ENCODE measurements at regions not wholly inside any gene's neighbourhood (a gene's known extent, or its start where the extent isn't known, plus 50 kb on each side); places are given as distances from the start of the nearest gene placed in this dataset.

DNA sequence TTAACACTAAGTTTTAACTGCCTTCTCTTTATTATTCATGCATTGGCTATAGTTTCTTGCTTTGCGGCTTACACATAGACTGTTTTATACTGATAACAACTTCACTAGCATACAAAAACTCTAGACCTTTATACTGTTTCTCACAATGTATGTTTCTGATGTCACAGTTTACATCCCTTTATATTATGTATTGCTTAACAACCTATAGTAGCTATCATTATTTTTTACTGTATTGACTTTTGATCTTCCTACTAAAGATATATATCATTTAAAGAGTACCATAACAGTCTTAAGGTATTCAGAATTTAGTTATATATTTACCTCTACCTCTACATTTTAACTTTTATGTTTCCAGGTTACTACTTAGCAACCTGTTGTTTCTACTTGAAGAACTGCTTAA lies 543.3 kb upstream of the ARGLU1 start (continued):
- TF ChIP-seq ZNF248 (tag by site-specific recombination; IDR thresholded peaks at IDR 0.05) = no peak
- TF ChIP-seq ZNF623 (tag by site-specific recombination; IDR thresholded peaks at IDR 0.05) = no peak

- H3K4me3 ChIP-seq (ENCODE audit: low read depth, low read length) = no peak overlapping the region
- ChIA-PET CTCF (no interaction called here), POLR2A (no interaction called here)
- TF ChIP-seq, protein P1, sequence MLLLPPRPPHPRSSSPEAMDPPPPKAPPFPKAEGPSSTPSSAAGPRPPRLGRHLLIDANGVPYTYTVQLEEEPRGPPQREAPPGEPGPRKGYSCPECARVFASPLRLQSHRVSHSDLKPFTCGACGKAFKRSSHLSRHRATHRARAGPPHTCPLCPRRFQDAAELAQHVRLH (tag by site-specific recombination; IDR thresholded peaks at IDR 0.05) = no peak
- no peak for TF ChIP-seq ZNF677 (tag by site-specific recombination; IDR thresholded peaks at IDR 0.05)
- TF ChIP-seq, protein P2, sequence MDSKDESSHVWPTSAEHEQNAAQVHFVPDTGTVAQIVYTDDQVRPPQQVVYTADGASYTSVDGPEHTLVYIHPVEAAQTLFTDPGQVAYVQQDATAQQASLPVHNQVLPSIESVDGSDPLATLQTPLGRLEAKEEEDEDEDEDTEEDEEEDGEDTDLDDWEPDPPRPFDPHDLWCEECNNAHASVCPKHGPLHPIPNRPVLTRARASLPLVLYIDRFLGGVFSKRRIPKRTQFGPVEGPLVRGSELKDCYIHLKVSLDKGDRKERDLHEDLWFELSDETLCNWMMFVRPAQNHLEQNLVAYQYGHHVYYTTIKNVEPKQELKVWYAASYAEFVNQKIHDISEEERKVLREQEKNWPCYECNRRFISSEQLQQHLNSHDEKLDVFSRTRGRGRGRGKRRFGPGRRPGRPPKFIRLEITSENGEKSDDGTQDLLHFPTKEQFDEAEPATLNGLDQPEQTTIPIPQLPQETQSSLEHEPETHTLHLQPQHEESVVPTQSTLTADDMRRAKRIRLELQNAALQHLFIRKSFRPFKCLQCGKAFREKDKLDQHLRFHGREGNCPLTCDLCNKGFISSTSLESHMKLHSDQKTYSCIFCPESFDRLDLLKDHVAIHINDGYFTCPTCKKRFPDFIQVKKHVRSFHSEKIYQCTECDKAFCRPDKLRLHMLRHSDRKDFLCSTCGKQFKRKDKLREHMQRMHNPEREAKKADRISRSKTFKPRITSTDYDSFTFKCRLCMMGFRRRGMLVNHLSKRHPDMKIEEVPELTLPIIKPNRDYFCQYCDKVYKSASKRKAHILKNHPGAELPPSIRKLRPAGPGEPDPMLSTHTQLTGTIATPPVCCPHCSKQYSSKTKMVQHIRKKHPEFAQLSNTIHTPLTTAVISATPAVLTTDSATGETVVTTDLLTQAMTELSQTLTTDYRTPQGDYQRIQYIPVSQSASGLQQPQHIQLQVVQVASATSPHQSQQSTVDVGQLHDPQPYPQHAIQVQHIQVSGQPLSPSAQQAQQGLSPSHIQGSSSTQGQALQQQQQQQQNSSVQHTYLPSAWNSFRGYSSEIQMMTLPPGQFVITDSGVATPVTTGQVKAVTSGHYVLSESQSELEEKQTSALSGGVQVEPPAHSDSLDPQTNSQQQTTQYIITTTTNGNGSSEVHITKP (tag by site-specific recombination; IDR thresholded peaks at IDR 0.05) = no peak
- no peak for TF ChIP-seq ZNF514 (tag by site-specific recombination; IDR thresholded peaks at IDR 0.05)
- TF ChIP-seq ZNF350 (tag by site-specific recombination; IDR thresholded peaks at IDR 0.05) = no peak
- TF ChIP-seq KLF16 (tag by site-specific recombination; IDR thresholded peaks at IDR 0.05) = no peak
- no peak for TF ChIP-seq ZNF555 (tag by site-specific recombination; conservative IDR thresholded peaks at IDR 0.05)
- no peak for TF ChIP-seq GLIS2 (tag by site-specific recombination; IDR thresholded peaks at IDR 0.05)
- no peak for TF ChIP-seq ZNF394 (tag by site-specific recombination; IDR thresholded peaks at IDR 0.05; ENCODE audit: borderline replicate concordance)
- TF ChIP-seq, protein P3, sequence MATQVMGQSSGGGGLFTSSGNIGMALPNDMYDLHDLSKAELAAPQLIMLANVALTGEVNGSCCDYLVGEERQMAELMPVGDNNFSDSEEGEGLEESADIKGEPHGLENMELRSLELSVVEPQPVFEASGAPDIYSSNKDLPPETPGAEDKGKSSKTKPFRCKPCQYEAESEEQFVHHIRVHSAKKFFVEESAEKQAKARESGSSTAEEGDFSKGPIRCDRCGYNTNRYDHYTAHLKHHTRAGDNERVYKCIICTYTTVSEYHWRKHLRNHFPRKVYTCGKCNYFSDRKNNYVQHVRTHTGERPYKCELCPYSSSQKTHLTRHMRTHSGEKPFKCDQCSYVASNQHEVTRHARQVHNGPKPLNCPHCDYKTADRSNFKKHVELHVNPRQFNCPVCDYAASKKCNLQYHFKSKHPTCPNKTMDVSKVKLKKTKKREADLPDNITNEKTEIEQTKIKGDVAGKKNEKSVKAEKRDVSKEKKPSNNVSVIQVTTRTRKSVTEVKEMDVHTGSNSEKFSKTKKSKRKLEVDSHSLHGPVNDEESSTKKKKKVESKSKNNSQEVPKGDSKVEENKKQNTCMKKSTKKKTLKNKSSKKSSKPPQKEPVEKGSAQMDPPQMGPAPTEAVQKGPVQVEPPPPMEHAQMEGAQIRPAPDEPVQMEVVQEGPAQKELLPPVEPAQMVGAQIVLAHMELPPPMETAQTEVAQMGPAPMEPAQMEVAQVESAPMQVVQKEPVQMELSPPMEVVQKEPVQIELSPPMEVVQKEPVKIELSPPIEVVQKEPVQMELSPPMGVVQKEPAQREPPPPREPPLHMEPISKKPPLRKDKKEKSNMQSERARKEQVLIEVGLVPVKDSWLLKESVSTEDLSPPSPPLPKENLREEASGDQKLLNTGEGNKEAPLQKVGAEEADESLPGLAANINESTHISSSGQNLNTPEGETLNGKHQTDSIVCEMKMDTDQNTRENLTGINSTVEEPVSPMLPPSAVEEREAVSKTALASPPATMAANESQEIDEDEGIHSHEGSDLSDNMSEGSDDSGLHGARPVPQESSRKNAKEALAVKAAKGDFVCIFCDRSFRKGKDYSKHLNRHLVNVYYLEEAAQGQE (tag by site-specific recombination; IDR thresholded peaks at IDR 0.05) = no peak
- TF ChIP-seq, protein P4, sequence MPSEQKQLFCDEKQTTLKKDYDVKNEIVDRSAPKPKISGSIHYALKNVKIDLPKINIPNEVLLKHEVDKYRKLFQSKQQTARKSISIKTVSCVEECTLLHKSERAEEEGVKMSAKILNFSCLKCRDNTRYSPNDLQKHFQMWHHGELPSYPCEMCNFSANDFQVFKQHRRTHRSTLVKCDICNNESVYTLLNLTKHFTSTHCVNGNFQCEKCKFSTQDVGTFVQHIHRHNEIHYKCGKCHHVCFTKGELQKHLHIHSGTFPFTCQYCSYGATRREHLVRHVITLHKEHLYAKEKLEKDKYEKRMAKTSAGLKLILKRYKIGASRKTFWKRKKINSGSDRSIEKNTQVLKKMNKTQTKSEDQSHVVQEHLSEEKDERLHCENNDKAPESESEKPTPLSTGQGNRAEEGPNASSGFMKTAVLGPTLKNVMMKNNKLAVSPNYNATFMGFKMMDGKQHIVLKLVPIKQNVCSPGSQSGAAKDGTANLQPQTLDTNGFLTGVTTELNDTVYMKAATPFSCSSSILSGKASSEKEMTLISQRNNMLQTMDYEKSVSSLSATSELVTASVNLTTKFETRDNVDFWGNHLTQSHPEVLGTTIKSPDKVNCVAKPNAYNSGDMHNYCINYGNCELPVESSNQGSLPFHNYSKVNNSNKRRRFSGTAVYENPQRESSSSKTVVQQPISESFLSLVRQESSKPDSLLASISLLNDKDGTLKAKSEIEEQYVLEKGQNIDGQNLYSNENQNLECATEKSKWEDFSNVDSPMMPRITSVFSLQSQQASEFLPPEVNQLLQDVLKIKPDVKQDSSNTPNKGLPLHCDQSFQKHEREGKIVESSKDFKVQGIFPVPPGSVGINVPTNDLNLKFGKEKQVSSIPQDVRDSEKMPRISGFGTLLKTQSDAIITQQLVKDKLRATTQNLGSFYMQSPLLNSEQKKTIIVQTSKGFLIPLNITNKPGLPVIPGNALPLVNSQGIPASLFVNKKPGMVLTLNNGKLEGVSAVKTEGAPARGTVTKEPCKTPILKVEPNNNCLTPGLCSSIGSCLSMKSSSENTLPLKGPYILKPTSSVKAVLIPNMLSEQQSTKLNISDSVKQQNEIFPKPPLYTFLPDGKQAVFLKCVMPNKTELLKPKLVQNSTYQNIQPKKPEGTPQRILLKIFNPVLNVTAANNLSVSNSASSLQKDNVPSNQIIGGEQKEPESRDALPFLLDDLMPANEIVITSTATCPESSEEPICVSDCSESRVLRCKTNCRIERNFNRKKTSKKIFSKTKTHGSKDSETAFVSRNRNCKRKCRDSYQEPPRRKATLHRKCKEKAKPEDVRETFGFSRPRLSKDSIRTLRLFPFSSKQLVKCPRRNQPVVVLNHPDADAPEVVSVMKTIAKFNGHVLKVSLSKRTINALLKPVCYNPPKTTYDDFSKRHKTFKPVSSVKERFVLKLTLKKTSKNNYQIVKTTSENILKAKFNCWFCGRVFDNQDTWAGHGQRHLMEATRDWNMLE (tag by site-specific recombination; conservative IDR thresholded peaks at IDR 0.05; ENCODE audit: low read depth) = no peak
- no peak for TF ChIP-seq ZNF155 (tag by site-specific recombination; IDR thresholded peaks at IDR 0.05)
- TF ChIP-seq ZNF596 (tag by site-specific recombination; IDR thresholded peaks at IDR 0.05) = no peak
- H3K27ac ChIP-seq (ENCODE audit: extremely low read depth, low read depth, low read length) = no peak overlapping the region
- no peaks in the 10 kb centered on the region for H3K9me3 ChIP-seq (ENCODE audit: control insufficient read depth, insufficient read depth, low read depth, low read length)
- H3K4me1 ChIP-seq (ENCODE audit: control insufficient read depth, insufficient read depth, low read length) = no peaks in the 10 kb centered on the region
- no peaks in the 10 kb centered on the region for H3K36me3 ChIP-seq (ENCODE audit: control insufficient read depth in 2 of 2, insufficient read depth in 1 of 2, low read length in 2 of 2)
Measured at GRCh38 chr13:107104631-107105030, 536.7 kb upstream of the ARGLU1 start.
